Nephron progenitor cell (in vitro differentiated cells): ENCODE measurements at regions not wholly inside any gene's neighbourhood (a gene's known extent, or its start where the extent isn't known, plus 50 kb on each side); places are given as distances from the start of the nearest gene placed in this dataset.

Experiments
- DNase-seq: peaks from one replicate; pipeline ENCODE4 v3.0.0; 2021
- H3K27ac Mint-ChIP-seq: 2 replicates; pipeline ENCODE4 v1.8.0; 2021; ENCODE audit warnings: mild to moderate bottlenecking, moderate library complexity, mixed read lengths
- H3K27me3 Mint-ChIP-seq: 2 replicates; pipeline ENCODE4 v1.8.0; 2021; ENCODE audit warnings: mild to moderate bottlenecking, low read depth, mixed read lengths; ENCODE audit not compliant: poor library complexity
- H3K36me3 Mint-ChIP-seq: 2 replicates; pipeline ENCODE4 v1.8.0; 2021; ENCODE audit warnings: low read depth, mixed read lengths
- H3K4me1 Mint-ChIP-seq: 2 replicates; pipeline ENCODE4 v1.8.0; 2021; ENCODE audit warnings: mixed read lengths
- H3K4me3 Mint-ChIP-seq: 2 replicates; pipeline ENCODE4 v1.8.0; 2021; ENCODE audit warnings: mild to moderate bottlenecking, moderate library complexity, mixed read lengths
- H3K9me3 Mint-ChIP-seq: 2 replicates; pipeline ENCODE4 v1.8.0; 2021; ENCODE audit warnings: mild to moderate bottlenecking, moderate library complexity, mixed read lengths
- TF ChIP-seq, protein P1 (sequence below): fragments of 200-600 bp; sonication (generic); IDR thresholded peaks from 2 replicates; pipeline ENCODE4 v1.5.0; 2021; ENCODE audit warnings: antibody characterized with exemption

DNA sequence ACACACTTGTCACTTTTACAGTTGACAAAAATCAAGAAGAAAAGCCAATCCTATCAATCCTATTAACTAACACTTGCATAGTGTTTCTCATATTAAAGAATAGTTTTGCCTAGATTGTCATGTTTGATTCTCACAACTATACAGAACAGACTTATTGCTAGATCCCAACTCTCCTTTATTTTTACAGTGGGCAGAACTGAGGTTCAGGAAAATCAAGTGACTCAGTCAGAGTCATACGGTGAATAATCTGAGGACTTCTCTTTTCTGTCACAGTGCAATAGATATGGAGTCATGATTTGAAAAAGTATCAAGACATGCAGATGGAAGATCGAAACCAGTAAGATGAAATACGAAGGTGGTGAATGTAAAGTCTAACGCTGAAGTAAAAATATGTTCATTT lies 195.1 kb upstream of the CITED2 start:
- Mint-ChIP-seq H3K4me1 (peaks cover 43% of the 10 kb centered on the region), H3K9me3 (peaks cover 3% of the 10 kb centered on the region), H3K36me3 (no peaks in the 10 kb centered on the region), H3K27me3 (no peaks in the 10 kb centered on the region), H3K27ac (no peak overlapping the region), H3K4me3 (no peak overlapping the region)
- DNase-seq: no peak
- TF ChIP-seq, protein P1, sequence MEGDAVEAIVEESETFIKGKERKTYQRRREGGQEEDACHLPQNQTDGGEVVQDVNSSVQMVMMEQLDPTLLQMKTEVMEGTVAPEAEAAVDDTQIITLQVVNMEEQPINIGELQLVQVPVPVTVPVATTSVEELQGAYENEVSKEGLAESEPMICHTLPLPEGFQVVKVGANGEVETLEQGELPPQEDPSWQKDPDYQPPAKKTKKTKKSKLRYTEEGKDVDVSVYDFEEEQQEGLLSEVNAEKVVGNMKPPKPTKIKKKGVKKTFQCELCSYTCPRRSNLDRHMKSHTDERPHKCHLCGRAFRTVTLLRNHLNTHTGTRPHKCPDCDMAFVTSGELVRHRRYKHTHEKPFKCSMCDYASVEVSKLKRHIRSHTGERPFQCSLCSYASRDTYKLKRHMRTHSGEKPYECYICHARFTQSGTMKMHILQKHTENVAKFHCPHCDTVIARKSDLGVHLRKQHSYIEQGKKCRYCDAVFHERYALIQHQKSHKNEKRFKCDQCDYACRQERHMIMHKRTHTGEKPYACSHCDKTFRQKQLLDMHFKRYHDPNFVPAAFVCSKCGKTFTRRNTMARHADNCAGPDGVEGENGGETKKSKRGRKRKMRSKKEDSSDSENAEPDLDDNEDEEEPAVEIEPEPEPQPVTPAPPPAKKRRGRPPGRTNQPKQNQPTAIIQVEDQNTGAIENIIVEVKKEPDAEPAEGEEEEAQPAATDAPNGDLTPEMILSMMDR: no peak

DNA sequence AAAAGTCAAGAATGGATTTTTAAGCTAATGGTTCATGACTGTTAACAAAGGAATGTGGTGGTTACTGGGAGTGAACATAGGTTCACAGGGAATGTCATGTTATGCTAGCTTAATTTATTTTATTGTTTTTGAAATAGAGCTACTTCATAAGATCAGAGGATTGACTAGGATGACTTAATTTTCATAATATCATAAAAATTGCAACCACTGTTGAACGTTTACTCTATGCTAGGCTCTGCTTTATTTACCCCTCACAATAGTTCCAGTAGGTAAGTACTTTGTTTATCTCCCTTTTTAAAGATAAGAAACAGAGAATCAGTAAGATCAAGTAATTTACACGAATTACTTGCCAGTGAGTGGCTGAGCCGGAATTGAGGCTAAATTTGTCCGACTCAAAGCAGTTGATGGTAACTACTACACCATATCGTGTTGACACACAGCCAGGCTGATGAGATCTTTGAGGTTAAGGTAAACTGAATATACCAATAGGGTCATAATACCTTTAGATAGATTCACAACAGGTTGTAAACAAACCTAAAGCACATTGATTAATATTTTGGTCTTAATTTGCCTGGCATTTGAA lies 194.6 kb upstream of the CITED2 start:
- TF ChIP-seq, protein P1: no peak
- no peak overlapping the region for H3K4me3 Mint-ChIP-seq
- DNase-seq: no peak
- H3K36me3 Mint-ChIP-seq: no peaks in the 10 kb centered on the region
- H3K4me1 Mint-ChIP-seq: peaks cover 43% of the 10 kb centered on the region
- H3K27ac Mint-ChIP-seq: no peak overlapping the region
- no peaks in the 10 kb centered on the region for H3K27me3 Mint-ChIP-seq
- H3K9me3 Mint-ChIP-seq: peaks cover 3% of the 10 kb centered on the region

DNA sequence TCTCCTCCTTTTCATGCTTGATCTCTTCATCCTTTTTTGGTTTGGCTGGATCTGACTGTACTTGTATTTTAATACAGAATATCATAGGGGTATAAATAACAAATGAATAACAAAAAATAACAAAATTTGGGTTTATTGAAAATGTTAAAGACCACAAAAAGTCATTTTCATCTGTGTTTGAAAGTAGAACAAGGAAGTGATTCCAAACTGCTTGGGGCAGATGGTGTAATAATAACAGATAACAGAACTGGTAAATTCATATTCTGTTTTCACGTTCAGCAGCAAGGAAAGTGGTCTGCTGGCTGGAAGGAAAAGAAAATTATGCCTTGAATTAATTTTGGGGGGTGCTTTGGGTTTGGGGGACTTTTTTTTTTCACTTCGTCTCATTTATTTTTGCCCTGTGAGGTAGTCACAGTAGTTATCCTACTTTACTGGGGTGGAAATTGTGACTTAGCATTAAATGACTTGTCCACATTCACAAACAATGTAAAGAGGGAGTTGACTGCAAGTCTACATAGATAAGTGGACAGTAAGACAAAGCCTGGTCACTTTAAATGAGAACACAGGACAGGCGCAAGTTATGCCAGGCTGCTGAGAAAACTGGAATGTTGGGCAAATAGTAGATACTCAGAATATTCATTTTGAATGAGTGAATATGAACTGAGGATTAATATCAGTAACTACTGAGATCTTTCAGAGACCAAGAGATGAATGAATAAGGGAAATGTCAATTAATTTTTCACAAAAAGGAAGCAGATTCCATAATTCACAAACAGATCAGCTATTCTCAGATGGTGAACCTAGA lies 193.9 kb upstream of the CITED2 start:
- Mint-ChIP-seq H3K9me3 (peaks cover 3% of the 10 kb centered on the region), H3K36me3 (no peaks in the 10 kb centered on the region), H3K27me3 (no peaks in the 10 kb centered on the region), H3K4me1 (peaks cover 43% of the 10 kb centered on the region), H3K4me3 (no peak overlapping the region), H3K27ac (peak overlapping the region; percentile 89)
- TF ChIP-seq, protein P1: no peak
- DNase-seq: no peak

DNA sequence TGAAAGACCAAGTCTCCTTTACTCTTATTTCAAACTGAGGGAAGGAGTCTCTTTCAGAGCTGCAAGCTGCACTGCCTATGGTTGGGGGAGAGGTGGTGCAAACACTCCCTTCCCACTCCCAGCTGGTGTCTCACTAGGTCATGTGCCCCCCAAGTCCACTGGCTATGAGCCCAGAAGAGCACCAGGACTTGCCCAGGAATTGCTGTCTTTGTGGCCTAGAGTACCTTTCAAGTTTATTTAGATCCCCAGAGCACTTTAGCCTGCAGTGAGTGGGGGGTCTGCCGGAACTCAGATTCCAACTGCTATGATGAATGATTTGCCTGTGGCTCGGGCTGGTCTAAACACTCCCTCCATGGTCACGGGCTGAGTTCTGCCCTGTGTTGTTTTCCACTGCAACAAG lies 192.6 kb upstream of the CITED2 start:
- H3K9me3 Mint-ChIP-seq: peaks cover 11% of the 10 kb centered on the region
- peaks cover 5% of the 10 kb centered on the region for H3K36me3 Mint-ChIP-seq
- H3K27ac Mint-ChIP-seq: peak overlapping the region; percentile 89
- TF ChIP-seq, protein P1: no peak
- H3K27me3 Mint-ChIP-seq: no peaks in the 10 kb centered on the region
- no peak for DNase-seq
- no peak overlapping the region for H3K4me3 Mint-ChIP-seq
- H3K4me1 Mint-ChIP-seq: peaks cover 43% of the 10 kb centered on the region

DNA sequence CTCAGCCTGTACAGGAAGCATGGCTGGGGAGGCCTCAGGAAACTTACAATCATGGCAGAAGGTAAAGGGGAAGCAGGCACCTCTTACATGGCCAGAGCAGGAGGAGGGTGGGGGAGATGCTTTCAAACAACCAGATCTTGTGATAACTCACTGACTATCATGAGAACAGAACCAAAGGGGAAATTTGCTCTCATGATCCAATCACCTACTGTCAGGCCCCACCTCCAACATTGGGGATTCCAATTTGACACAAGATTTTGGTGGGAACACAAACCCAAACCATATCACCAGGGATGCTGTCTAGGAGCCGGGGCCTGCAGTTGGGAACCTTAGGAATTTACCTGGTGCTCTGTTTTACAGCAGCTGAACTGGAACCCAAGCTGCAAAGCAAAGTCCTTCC lies 191.1 kb upstream of the CITED2 start:
- Mint-ChIP-seq H3K27ac (no peak overlapping the region), H3K4me3 (no peak overlapping the region), H3K4me1 (peaks cover 39% of the 10 kb centered on the region), H3K36me3 (peaks cover 17% of the 10 kb centered on the region), H3K9me3 (peaks cover 23% of the 10 kb centered on the region), H3K27me3 (no peaks in the 10 kb centered on the region)
- DNase-seq: no peak
- TF ChIP-seq, protein P1: no peak

DNA sequence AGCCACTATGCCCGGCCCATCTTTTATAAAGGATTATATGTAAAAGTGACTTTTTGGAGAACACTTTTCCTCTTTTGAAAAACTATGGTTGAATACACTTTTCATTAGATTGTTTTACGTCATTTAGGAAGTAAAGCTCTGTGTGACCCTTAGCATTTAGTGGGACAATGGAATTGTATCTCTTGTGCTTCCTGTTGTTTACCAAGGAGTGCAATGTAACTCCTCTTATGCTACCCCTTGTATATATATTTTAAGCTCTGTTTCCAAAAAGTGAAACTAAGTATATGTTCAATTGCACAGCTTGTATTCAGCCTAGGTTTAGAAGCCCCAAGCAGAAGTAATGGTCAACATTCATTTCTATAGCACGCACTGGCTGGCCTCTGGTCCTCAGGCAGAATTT lies 183.1 kb upstream of the CITED2 start:
- peaks cover 10% of the 10 kb centered on the region for H3K4me1 Mint-ChIP-seq
- no peak for DNase-seq
- TF ChIP-seq, protein P1: no peak
- H3K27ac Mint-ChIP-seq: no peak overlapping the region
- peaks cover 43% of the 10 kb centered on the region for H3K9me3 Mint-ChIP-seq
- H3K4me3 Mint-ChIP-seq: no peak overlapping the region
- no peaks in the 10 kb centered on the region for H3K27me3 Mint-ChIP-seq
- H3K36me3 Mint-ChIP-seq: peaks cover 31% of the 10 kb centered on the region
